Muscle of arm (tissue), 1 donor: ENCODE measurements at regions not wholly inside any gene's neighbourhood (a gene's known extent, or its start where the extent isn't known, plus 50 kb on each side); places are given as distances from the start of the nearest gene placed in this dataset.
"Not testable (repeated sequence)": the region's sequence is repeated elsewhere in the genome, so short reads cannot be mapped to it uniquely, and the experiment has no call there.

Source experiments
- DNase-seq: peaks from one replicate; pipeline ENCODE4 v3.0.0-alpha.2; 2013

DNA sequence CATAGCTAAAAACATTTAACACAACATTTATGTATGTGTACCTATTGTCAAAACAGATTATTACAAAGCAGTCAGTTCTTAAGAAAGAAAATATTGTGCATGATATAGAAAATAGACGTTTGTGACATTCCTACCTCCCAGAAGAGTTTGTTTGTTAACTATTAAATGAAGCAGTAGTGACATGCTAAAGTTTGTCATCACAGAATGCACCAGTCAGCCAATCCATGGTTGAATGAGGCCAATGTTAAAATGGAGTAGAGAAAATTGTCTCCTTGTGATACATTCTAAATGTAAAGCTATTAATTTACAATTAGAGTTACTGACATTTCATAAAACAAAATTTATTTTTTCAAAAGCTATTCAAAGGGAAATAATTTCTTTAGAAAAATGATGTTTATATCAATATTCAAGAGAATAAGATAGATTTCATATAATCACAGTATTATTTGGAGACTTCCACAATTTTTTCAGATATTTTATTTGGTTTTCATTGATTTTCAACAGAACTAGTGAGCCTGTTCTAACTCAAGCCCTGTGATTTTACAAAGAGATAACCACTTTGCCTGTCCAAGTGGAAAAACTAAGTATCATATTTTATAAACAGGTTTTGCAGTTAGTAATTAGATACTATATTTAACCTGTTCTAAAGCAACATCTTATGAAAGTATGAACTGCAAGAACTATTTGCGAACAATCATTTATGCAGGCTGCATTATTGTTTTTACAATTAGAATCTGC lies 176.8 kb downstream of the ISL1 start:
- no peak for DNase-seq

DNA sequence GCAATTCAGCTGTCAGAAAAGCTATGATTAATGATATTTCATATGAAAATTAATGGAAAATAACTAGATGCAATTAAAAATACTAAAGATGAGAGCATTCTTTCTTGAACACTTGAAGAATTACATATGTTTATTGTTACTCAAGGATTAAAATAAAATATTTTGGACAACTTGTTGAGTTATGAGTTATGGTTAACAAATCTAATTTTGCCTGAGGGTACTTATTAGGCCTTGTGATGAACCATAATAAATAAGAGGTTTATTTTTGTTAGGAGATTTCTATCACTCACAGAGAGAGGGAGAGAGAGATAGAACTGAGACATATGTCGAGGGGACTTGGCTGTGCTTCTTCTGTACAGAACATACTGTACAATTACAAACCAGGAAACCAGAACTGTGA lies 183.7 kb downstream of the ISL1 start:
- no peak for DNase-seq

DNA sequence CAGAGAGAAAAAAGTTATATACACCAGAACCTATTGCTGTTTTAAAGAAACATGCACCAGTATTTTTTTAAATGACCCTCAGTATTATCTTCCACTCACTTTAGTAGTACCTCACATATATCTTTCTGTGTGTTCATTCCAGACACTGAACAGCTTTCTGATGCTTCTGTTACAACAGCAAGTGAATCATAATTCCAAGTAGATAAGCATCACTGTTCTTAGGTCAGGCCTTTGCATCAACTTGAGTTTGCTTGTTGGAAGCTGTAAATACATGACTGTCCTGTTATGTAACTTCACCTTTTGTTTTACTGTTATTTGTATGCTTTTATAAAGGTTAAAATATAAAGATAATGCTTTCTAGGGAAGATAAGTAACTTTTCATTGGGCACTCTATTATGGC lies 184.4 kb downstream of the ISL1 start:
- DNase-seq = no peak

DNA sequence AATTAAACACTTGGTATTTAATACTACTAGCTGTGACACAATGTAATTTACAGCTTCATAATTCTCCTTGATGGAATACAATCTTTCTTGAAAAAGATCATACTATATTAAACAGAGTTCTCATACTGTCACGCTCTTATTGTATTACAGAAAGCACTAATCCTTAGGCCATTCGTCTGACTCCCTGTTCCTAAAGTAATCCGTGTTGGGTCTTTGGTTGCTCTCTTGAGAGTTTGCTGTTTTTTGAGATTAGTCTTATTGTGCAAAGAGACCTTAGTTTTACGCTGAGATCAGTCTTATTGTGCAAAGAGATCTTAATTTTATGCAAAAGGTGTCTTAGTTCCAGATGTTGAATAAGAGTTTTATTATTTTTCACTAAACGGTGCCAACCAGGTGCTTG lies 190.6 kb downstream of the ISL1 start:
- no peak for DNase-seq

DNA sequence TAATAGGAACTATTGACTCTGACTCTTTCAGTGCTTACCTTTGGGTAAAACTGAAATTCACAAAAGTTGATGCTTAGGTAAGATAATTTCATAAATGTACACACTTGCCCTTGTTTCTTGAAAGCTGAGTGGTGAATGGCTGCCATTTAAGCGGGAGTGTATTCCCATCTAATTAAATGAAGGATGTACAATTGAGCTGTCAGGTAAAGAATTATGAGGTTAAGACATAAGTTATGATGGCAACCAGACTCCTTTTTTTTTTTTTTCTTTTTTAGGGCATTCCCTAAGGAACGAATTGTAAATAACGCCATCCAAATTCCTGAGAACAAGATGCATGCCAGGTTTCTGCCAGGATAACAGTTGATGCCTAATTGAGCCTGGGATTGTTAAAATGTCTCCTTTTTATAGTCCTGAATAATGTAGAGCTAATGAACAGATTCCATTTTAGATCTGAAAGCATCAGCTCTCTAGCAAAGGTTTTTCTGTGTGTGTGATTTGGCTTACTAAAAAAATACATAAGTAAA lies 199.7 kb downstream of the ISL1 start:
- DNase-seq = no peak

DNA sequence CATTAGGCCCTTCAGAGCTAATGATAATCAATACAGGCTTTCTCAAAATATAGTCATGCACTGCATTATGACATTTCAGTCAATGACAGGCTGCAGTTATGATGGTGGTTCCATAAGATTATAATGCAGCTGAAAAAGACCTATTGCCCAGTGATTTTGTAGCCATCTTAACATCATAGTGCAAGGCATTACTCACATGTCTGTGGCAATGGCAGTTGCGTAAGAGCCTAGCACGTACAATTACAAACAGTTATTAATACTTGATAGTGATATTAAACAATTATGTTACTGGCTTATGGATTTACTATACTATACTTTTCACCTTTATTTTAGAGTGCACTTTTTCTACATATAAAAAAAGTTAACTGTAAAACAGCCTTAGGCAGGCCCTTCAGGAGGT lies 214.8 kb downstream of the ISL1 start:
- no peak for DNase-seq

DNA sequence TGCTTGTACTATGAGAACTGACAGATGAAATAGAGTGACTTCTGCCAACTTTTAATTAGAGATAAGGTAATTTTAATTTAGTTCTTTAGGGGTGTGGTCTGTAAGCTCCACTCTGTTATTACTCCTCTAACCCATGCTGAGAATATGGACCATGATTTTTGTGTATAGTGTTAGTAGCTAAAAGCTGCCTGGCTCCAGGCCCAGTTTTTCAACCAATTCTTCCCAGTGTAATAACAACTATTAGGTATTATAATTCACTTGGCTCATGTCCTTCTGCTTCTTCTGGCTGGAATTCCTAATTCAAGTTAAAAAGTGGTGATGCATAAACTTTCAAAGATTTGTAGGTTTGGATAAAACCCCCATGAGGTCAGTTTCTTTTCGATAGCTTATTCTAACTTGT lies 216.3 kb downstream of the ISL1 start:
- DNase-seq = peak; percentile 1

DNA sequence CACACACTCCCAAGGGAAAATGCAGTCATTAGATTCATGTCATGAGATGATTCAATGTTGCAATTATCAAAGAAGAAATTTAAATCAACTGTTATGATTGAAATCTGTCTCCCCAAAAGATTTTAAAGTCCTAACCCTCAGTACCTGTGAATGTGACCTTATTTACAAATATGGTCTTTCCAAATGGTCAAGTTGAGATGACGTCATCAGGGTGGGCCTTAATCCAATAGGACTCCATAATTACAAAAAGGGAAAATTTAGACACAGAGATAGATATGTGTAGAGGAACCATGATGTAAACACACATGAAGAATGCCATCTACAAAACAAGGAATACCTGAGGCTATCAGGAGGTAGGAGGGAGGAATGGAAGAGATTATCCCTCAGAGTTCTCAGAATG lies 221.1 kb downstream of the ISL1 start:
- no peak for DNase-seq

DNA sequence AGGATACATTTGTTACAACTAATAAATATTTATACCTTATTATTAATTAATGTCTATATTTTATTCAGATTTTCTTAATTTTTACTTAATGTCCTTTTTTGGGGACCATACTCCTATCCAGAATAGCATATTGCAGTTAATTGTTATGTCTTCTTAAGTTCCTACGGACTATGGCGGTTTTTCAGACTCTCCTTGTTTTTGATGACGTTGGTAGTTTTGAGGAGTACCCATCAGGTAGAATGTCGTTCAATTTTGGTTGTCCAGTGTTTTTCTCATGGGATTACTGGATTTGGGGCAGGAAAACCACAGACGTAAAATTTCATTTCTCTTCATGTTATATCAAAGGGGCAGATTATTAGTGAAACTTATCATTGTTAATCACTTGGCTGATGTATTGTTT lies 223.7 kb downstream of the ISL1 start:
- DNase-seq = no peak

DNA sequence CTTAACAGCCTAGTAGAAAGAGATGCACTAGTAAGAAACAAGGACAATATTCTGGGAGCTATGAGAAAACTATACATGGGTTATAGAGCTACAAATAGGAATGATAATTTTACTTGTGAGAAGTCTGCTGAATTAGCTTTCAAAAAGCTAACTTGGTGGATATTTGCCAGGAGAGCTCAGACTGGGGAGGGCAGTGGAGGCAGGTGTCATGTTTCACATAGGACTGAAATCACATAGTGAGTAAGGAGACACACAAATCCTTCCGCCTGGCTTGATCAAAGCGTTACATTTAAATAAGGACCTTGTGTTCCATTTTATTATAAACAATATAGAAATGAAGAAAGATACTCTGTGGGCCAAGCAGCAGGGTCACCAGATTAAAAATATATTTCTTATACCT lies 235.0 kb downstream of the ISL1 start:
- no peak for DNase-seq

DNA sequence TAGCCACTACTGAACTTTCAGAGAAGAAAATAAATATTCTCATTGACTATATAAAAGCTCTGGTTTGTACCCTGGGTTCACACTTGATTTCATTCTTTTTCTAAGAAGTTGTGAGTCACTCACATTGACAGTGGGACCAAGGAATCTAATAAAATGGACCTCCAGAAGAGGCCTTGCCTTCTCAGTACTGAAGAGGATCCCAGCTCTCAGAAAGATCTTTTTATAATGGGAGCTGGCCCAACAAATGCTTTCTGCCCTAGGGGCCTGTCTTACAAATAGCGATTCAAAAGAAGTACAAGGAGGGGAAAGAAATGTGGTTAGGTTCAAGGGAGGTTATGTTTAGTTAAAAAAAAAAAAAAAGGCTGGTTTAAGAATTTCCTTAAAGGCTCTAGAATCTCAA lies 237.9 kb downstream of the ISL1 start:
- no peak for DNase-seq

DNA sequence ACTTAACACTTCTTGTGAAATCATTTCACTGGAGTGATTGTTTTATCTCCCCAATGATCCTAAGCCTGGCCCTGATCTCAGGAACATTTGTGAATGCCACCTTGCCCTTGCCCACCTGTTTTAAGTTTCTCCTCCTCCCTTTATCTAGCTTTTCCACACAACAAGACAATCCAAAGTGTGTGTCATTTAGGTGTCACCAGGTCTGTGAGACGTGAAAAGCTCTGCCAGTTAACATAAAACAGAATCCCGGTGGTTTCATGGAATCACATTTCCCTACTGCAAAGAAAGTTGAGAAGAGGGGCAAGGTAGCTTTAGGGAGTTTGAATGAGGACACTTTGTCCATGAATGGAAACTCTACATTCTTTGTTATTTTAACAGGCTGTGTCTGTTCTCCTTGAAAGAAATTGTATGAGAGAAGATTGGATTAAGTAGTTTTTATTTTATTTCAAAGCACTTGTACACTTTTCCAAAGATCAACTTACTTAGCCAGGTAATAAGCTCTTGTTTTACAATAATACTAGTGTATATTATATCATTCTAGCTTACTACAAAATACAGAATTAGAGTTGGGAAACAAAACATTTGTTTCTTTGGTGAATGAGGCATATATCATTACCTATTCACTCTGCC lies 239.0 kb downstream of the ISL1 start:
- no peak for DNase-seq

DNA sequence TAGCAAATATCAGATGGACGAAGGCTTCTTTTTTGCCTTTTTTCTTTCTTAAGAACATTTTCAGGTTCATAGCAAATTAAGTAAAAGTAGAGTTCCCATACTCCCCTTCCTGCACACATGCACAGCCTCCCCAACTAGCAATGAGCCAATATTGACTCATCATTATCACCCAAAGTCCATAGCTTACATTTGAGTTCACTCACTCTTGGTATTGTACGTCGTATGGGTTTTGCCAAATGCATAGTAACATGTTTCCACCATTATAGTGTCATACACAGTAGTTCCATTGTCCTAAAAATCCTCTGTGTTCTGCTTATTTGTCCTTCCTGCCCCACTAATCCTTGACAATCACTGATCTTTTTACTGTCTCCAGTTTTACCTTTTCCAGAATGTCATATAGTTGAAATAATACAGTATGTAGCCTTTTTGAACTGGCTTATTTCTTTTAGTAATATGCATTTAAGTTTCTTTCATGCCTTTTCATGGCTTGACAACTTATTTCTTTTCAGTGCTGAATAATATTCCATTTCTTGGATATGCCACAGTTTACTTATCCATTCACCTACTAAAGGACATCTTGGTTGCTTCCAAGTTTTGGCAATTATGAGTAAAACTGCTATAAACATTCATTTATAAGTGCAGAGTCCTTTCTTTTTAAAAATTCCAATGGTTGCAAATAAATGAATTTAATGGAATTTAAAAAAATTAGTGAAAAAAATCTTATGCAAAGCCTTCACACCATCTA lies 242.1 kb downstream of the ISL1 start:
- no peak for DNase-seq

DNA sequence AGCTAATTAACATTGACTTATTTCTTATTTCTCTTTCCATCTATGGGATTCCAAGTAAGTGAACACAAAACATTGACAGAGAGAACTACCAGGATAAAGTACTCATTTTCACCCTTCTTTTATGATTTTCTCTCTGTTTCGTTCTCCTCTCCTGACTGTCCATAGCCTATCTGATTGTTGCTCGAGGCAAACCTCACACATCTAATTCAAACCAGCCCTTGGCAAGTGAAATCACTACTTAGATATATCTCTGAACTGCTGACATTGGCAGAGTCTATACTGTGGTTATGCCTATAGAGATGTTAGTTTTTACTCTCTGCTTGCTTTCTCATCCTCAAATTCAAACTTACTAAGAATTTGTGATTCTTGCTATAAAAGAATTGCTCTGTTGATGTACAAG lies 248.8 kb downstream of the ISL1 start:
- DNase-seq = no peak

DNA sequence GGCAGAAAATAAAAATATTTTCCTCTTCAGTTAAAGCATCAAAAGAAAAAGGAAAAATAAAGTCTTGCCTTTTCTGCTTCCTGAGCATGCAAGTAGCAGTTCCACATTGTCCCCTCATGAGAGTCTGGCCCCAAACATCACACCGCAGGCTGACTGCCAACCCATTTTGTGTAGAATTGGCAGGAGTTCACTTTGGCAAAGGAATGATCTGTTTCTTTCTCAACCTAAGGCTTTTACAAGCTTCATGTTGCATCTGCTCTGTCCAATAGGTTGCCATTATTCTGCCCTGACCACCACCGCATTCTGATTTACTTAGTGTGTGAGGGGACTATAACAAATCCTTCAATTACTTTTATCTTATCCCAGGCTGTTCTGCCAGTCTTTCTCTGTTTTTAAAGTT lies 249.5 kb downstream of the ISL1 start:
- peak; percentile 48 for DNase-seq

DNA sequence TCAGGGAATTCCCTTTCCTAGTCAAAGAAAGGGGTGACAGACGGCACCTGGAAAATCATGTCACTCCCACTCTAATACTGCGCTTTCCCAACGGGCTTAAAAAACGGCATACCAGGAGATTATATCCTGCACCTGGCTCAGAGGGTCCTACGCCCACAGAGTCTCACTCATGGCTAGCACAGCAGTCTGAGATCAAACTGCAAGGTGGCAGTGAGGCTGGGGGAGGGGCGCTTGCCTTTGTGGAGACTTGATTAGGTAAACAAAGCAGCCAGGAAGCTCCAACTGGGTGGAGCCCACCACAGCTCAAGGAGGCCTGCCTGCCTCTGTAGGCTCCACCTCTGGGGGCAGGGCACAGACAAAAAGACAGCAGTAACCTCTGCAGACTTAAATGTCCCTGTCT lies 253.7 kb downstream of the ISL1 start:
- DNase-seq = not testable (repeated sequence)

DNA sequence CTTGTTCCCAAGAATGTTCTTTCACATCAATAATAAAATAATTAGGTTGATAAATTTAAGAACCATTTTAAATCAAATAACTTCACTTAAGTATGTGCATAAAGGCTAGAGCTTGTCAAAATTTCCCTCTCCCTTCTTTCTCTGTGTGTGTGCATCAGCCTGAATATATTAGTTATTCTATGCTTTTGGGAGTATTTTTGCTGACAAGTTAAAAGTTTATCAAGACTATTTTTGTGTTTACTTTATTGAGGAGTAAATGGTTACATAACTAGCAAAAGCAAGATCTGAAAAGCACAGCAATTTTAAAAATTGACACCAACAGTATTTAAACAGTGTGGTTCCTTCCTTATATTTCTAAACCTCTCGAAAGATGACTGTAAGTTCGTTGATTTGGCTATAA lies 261.7 kb downstream of the ISL1 start:
- no peak for DNase-seq

DNA sequence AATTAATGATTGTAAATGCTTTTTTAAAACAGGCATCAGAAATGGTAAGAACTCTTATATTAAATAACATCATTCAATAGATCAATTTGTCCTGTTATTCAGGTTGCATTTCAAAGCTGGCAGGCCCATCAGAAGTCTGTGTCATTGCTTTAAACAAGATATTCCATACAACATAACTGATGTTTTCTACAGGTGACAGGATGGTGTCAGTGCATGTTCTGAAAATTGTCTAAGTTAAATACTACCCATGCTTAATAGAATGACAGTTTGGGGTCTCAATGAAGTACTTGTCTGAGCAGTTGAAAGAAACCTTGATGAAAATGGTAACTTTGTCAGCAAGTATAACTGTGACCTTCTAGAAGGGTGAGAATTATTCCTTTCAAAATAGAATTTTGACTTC lies 263.2 kb downstream of the ISL1 start:
- no peak for DNase-seq

DNA sequence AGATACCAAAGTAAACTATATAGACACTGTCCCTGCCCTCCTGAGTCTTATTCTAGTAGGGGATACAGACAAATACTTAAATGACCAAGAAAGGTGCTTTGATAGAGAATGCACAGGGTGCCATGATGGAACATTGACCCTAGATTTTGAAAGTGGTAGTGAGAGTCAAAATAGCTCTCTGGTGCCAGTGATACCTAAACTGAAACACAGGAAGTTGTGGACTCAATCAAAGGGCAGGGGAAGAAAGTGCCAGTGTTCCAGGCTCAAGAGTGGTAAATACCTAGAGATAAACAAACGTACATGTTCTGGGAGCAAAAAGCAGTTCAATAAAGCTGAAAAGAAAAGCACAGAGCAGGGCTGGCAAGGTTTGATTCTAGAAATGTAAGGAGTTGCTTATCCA lies 267.6 kb downstream of the ISL1 start:
- DNase-seq = no peak

DNA sequence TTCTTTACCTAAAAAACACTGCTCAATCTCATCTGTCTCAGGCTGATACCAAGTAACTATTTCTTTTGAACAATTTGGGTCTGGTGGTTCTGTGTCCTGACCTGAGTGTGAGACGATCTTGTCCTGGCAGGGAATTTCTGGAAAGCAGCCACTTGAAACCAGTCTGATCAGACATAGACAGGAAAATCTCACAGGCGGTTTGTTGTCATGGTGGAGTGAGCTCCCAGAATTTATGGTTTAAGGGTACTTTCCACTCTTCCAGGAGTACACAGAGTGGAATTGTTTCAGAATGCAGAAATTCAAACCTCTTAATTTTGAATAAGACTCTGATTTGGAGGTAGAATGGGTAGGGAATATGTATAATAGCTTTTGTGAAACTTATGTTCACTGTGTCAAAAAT lies 268.2 kb downstream of the ISL1 start:
- no peak for DNase-seq

DNA sequence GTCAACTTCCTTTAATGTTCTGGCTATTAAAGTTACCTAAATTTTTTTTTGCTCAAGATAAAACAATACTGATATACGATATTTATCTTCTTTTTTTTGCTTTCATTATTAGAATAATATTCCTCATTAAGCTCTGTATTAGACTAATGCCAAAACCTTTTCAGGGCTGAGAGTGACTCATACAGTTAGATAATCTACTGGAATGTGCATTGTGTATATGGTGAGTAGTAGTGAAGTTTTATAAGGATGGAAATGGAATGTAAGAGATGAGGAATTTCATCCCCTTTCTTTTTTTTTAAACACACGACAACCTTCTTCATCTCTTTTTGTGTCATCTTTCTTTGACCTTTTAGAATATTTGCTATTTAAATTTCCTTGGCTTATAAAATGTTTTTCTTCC lies 268.6 kb downstream of the ISL1 start:
- DNase-seq = no peak

DNA sequence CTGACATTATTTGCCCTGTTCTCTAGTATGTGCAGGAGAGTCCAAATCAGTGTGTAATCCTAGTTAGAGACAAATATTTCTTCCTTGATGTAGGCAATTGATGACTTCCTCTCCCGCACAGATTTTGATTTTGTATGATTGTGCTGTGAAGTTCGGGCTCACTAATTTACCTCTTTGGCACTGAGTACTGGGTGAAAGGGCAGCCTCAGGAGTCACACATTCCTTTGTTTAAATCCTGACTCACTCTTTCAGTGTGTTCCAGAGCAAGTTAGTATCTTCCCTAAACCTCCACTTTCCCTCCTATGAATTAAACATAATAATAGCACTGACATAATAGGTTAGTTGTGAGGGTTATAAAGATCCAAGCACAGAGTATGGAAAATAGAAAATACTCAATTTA lies 269.7 kb downstream of the ISL1 start:
- no peak for DNase-seq
